ENCODE measurements at regions not wholly inside any gene's neighbourhood (a gene's known extent, or its start where the extent isn't known, plus 50 kb on each side); places are given as distances from the start of the nearest gene placed in this dataset.

GRCh38 chr3:73868688-73869315, 244.1 kb upstream of the PDZRN3 start:
- H4K91ac ChIP-seq (ENCODE audit: insufficient read length, low read depth, low read length), result no peak overlapping the region
- H3K27ac Mint-ChIP-seq, result no peak overlapping the region
- no peak overlapping the region for H3K56ac ChIP-seq (ENCODE audit: insufficient read length, low read depth, low read length)
- H2BK15ac ChIP-seq (ENCODE audit: low read depth, low read length), result no peak overlapping the region
- no peak overlapping the region for H3K18ac ChIP-seq (ENCODE audit: insufficient read length, low read depth, low read length)
- no peak overlapping the region for H3K9ac ChIP-seq (ENCODE audit: extremely low read depth, insufficient read length, low read length)
- no peak overlapping the region for H2BK12ac ChIP-seq (ENCODE audit: insufficient read length, low read depth, low read length)
- H3K27me3 Mint-ChIP-seq (ENCODE audit: low read depth), result no peaks in the 10 kb centered on the region; the same call in 1 of the 2 replicates
- no peaks in the 10 kb centered on the region for H3K79me1 ChIP-seq (ENCODE audit: insufficient read depth, low read depth, low read length, poor library complexity, severe bottlenecking)
- no peaks in the 10 kb centered on the region for H3K23me2 ChIP-seq (ENCODE audit: insufficient read length, low read depth, low read length, poor library complexity, severe bottlenecking)
- H2BK5ac ChIP-seq (ENCODE audit: insufficient read length, low read length), result no peak overlapping the region
- H2BK120ac ChIP-seq (ENCODE audit: low read depth, low read length, poor library complexity, severe bottlenecking), result no peak overlapping the region
- H2AFZ ChIP-seq (ENCODE audit: low read length), result no peak overlapping the region
- no peak overlapping the region for H3K14ac ChIP-seq (ENCODE audit: insufficient read depth, low read length)
- no peak for DNase-seq
- H3K36me3 Mint-ChIP-seq (ENCODE audit: insufficient read depth in 1 of 3, low read depth in 3 of 3), result no peaks in the 10 kb centered on the region; a peak in 2 of 7 replicates
- no peak overlapping the region for H3K27ac ChIP-seq (ENCODE audit: insufficient read length, low read depth, low read length)
- H3T11ph ChIP-seq (ENCODE audit: low read length), result no peak overlapping the region
- H3K4ac ChIP-seq (ENCODE audit: low read depth, low read length), result no peak overlapping the region
- no peaks in the 10 kb centered on the region for H3K4me1 ChIP-seq (ENCODE audit: insufficient read depth, low read length)
- H3K4me1 Mint-ChIP-seq, result peaks cover 2% of the 10 kb centered on the region in 2 experiments; a peak in 3 of 4 replicates
- peaks cover 3 to 4% of the 10 kb centered on the region in 2 experiments; a peak in 3 of 5 replicates for H3K9me3 Mint-ChIP-seq
- H3K79me2 ChIP-seq (ENCODE audit: insufficient read depth, low read length), result no peaks in the 10 kb centered on the region
- no peak overlapping the region for H3K23ac ChIP-seq (ENCODE audit: insufficient read length, low read depth, low read length)
- H4K20me1 ChIP-seq (ENCODE audit: control insufficient read depth, insufficient read depth, insufficient read length), result no peaks in the 10 kb centered on the region
- H3K9me3 ChIP-seq (ENCODE audit: control insufficient read depth, low read depth, low read length), result no peaks in the 10 kb centered on the region
- H3K4me3 Mint-ChIP-seq, result no peak overlapping the region
- peak; percentile 81 for TF ChIP-seq CTCF (conservative IDR thresholded peaks at IDR 0.05)
- H2AK5ac ChIP-seq (ENCODE audit: insufficient read length, low read length), result no peak overlapping the region
- H3K4me2 ChIP-seq (ENCODE audit: insufficient read depth, insufficient read length, low read length), result no peak overlapping the region
- H4K5ac ChIP-seq (ENCODE audit: insufficient read length, low read depth, low read length), result no peak overlapping the region
- no peaks in the 10 kb centered on the region for H3K27me3 ChIP-seq (ENCODE audit: insufficient read depth, low read length)
- no CpG with 5 or more reads among the region's 3 CpGs for WGBS (ENCODE audit: extremely low coverage, insufficient read length, low lambda C conversion rate)
- no peak overlapping the region for H4K8ac ChIP-seq (replicated peaks; ENCODE audit: insufficient read length, low read depth, low read length)
- no peak overlapping the region for H2BK20ac ChIP-seq (ENCODE audit: low read depth, low read length, poor library complexity, severe bottlenecking)

All from H9 (cell line).